HAP-1 (cell line): ENCODE measurements at regions not wholly inside any gene's neighbourhood (a gene's known extent, or its start where the extent isn't known, plus 50 kb on each side); places are given as distances from the start of the nearest gene placed in this dataset.
"Not testable (repeated sequence)": the region's sequence is repeated elsewhere in the genome, so short reads cannot be mapped to it uniquely, and the experiment has no call there.

ENCODE experiments used
- DNase-seq, 2 experiments: peaks; one replicate each; pipeline ENCODE4 v3.0.0-alpha.2; 2016 to 2020; ENCODE audit warnings: low spot score in 2 of 2
- H3K27me3 ChIP-seq: fragments of 250-450 bp; sonication (Bioruptor Pico); 2 replicates; pipeline ENCODE4 v1.5.1; 2020; ENCODE audit warnings: low read depth, mild to moderate bottlenecking, moderate library complexity
- H3K36me3 ChIP-seq: fragments of 250-450 bp; sonication (Bioruptor Pico); replicated peaks from 2 replicates; pipeline ENCODE4 v1.5.1; 2020; ENCODE audit warnings: mild to moderate bottlenecking
- H3K4me1 ChIP-seq: fragments of 250-450 bp; sonication (Bioruptor Pico); 2 replicates; pipeline ENCODE4 v1.5.1; 2020; ENCODE audit warnings: mild to moderate bottlenecking
- H3K4me3 ChIP-seq: fragments of 250-450 bp; sonication (Bioruptor Pico); 2 replicates; pipeline ENCODE4 v1.5.1; 2020; ENCODE audit warnings: mild to moderate bottlenecking, moderate library complexity
- H3K9me3 ChIP-seq: fragments of 250-450 bp; sonication (Bioruptor Pico); 2 replicates; pipeline ENCODE4 v1.5.1; 2020; ENCODE audit warnings: mild to moderate bottlenecking, moderate library complexity
- in situ Hi-C: fragments of 300-500 bp; cut with MboI; formaldehyde crosslinking; loops from 3 replicates; pipeline ENCODE4 v1.14.3; 2020; ENCODE audit warnings: low sequenced_read_pairs, inconsistent platforms, mixed read lengths

DNA sequence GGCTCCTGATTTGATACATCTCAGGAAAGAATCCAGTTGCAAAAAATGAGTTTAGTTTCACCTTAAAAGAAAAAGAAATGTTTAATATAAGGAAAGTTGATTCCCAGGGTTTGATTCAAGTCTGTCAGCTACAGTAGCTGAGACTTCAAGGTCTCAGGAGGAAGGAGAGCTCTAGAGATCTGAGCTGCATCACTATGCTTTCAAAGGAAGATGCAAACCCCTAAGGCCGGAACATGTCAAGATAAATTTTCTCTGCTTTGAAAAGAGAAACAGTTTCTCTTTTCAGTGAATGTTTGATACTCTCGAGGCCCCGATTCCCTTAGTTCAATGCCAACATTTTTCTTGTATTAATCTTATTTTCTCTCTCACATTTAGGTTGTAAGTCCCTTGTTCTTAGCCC, 128.6 kb downstream of the RGPD3 start:
- Histone ChIP-seq H3K4me3 (no peak overlapping the region), H3K36me3 (no peaks in the 10 kb centered on the region), H3K9me3 (no peaks in the 10 kb centered on the region), H3K27me3 (no peaks in the 10 kb centered on the region), H3K4me1 (no peaks in the 10 kb centered on the region)
- DNase-seq = no peak
- in situ Hi-C loops = loop anchor here (25.0 kb wide), 1 partner anchor 227 kb away; no protein-coding TSS in a partner anchor

DNA sequence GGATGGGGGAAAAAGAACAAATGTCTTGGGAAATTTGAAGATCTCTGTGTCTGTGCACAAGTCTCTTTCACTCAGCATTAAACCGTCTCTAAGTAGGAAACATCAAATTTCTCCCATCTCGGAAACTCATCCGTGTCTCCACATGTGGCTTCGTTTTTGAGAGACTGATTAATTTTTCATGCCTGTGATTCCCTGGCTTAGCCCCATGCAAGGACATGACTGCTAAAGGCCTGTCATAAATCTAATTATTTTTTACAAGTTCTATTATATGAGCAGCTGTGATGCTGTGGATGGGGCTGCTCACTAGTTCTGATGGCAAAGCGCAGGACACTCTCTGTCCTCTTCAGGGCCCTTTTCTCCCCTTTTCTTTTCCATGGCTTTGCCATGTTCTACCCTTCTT, 129.1 kb downstream of the RGPD3 start:
- H3K4me3 ChIP-seq = no peak overlapping the region
- H3K27me3 ChIP-seq = no peaks in the 10 kb centered on the region
- H3K9me3 ChIP-seq = no peaks in the 10 kb centered on the region
- DNase-seq = no peak
- in situ Hi-C loops = loop anchor here (25.0 kb wide), 1 partner anchor 227 kb away; no protein-coding TSS in a partner anchor
- no peaks in the 10 kb centered on the region for H3K36me3 ChIP-seq
- H3K4me1 ChIP-seq = no peaks in the 10 kb centered on the region

DNA sequence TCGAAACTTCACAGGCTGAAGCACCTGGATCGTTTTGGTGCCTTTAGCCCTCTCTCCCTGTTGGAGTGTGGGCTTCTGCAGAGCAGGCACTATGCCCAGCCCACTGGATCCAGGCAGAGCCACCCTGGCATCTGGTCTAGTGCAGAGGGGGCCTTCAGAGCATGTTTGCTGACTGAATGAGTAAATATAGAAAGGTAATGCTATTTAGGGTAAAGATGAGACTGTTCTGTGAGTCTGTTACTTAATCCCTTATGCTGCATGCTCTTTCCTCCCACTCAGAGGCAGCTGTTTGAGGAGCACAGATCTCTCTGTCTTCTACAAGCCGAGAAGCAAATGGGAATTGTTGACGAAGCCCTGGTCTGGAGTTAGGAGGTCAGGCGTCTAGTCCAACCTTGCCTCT, 130.2 kb downstream of the RGPD3 start:
- H3K4me3 ChIP-seq = no peak overlapping the region
- no peak for DNase-seq
- in situ Hi-C loops = loop anchor here (25.0 kb wide), 1 partner anchor 226 kb away; no protein-coding TSS in a partner anchor
- no peaks in the 10 kb centered on the region for H3K4me1 ChIP-seq
- no peaks in the 10 kb centered on the region for H3K9me3 ChIP-seq
- H3K27me3 ChIP-seq = no peaks in the 10 kb centered on the region
- H3K36me3 ChIP-seq = no peaks in the 10 kb centered on the region

DNA sequence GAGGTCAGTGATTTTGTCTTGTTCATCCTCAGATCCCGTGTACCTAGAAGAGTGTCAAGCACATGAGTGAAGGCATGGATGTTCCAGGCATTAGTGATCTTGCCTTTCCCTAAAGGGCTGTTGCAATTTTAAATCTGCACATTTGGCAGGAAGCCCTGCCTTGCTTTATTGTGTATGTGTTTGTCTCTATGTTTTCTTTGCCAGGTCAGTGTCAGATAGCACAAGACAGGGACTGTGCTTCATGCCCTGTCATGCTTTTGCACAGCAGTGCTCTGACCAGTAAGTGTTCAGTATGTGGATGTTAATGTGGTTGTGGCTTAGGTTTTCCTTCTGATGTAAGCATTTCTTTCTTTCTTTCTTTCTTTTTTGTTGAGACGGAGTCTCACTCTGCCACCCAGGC, 131.5 kb downstream of the RGPD3 start:
- in situ Hi-C loops = loop anchor here (25.0 kb wide), 1 partner anchor 224 kb away; no protein-coding TSS in a partner anchor
- no peaks in the 10 kb centered on the region for H3K36me3 ChIP-seq
- DNase-seq = no peak
- H3K27me3 ChIP-seq = no peaks in the 10 kb centered on the region
- no peak overlapping the region for H3K4me3 ChIP-seq
- no peaks in the 10 kb centered on the region for H3K4me1 ChIP-seq
- no peaks in the 10 kb centered on the region for H3K9me3 ChIP-seq

DNA sequence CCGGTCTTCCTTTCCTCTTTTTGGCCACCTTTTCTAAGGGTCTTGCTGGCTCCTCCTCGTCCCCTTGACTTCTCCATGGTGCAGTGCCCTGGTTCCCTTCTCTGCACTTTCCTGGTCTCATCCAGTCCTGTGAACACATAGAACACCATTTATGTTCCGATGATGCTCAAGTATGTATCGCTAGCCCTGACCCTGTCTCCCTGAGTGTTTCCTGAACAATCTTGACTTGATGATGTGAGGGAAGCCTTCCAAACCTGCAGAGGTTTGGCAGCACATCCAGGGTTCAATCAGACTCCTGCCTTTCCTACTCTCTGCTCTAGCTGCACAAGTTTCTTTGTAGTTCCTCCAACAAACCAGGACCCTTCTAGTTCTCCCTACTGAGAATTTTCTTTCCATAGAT, 132.1 kb downstream of the RGPD3 start:
- Histone ChIP-seq H3K27me3 (no peaks in the 10 kb centered on the region), H3K9me3 (no peaks in the 10 kb centered on the region), H3K36me3 (no peaks in the 10 kb centered on the region), H3K4me1 (no peaks in the 10 kb centered on the region), H3K4me3 (no peak overlapping the region)
- in situ Hi-C loops = loop anchor here (25.0 kb wide), 1 partner anchor 224 kb away; no protein-coding TSS in a partner anchor
- no peak for DNase-seq

DNA sequence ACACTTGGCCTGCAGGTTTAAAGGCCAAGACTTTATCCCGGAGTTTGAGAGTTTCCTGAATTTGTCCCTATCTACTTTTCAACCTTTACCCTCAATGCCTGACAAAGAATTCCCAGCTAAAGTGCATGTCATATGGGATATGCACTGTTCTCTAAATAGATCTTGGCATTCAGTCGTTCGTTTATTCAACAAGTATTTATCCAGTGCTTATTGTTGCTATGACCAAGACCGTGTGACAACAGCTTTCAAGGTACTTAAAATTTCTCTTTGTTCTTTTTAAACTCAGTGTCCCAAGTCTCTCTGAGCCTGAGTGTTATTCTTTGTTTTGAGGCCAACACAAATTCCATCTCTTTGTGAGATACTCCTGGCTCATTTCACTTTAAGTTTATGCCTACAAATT, 133.4 kb downstream of the RGPD3 start:
- Histone ChIP-seq H3K9me3 (no peaks in the 10 kb centered on the region), H3K36me3 (no peaks in the 10 kb centered on the region), H3K4me3 (no peak overlapping the region), H3K4me1 (no peaks in the 10 kb centered on the region), H3K27me3 (no peaks in the 10 kb centered on the region)
- in situ Hi-C loops = loop anchor here (25.0 kb wide), 1 partner anchor 223 kb away; no protein-coding TSS in a partner anchor
- DNase-seq = no peak

DNA sequence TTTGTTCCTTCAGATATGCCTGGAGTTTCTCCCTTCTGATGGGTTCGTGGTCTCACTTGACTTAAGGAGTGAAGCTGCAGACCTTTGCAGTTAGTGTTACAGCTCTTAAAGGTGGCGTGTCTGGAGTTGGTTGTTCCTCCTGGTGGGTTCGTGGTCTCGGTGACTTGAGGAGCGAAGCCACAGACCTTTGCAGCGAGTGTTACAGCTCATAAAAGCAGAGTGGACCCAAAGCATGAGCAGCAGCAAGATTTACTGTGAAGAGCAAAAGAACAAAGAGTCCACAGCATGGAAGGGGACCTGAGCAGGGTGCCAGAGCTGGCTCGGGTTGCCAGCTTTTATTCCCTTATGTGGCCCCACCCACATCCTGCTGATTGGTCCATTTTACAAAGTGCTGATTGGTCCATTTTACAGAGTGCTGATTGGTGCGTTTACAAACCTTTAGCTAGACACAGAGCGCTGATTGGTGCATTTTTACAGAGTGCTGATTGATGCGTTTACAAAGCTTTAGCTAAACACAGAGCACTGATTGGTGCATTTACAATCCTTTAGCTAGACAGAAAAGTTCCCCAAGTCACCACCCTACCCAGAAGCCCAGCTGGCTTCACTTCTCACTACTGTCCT, 134.8 kb downstream of the RGPD3 start:
- not testable (repeated sequence) for H3K36me3 ChIP-seq, H3K9me3 ChIP-seq, DNase-seq, H3K27me3 ChIP-seq, H3K4me1 ChIP-seq, H3K4me3 ChIP-seq
- in situ Hi-C loops = loop anchor here (25.0 kb wide), 1 partner anchor 221 kb away; no protein-coding TSS in a partner anchor

DNA sequence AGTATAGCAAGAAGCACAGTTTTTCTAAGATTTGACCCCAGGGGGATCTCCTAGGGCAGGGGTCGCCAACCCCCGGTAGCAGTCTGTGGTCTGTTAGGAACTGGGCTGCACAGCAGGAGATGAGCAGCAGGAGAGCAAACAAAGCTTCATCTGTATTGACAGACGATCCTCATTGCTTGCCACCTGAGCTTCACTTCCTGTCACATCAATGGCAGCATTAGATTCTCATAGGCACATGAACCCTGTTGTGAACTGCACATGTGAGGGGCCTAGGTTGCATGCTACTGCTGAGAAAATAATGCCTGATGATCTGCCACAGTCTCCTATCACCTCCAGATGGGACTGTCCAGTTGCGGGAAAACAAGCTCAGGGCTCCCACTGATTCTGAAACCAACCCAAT, 136.2 kb downstream of the RGPD3 start:
- no peaks in the 10 kb centered on the region for H3K27me3 ChIP-seq
- no peaks in the 10 kb centered on the region for H3K36me3 ChIP-seq
- no peak for DNase-seq
- H3K9me3 ChIP-seq = no peaks in the 10 kb centered on the region
- H3K4me3 ChIP-seq = no peak overlapping the region
- H3K4me1 ChIP-seq = no peaks in the 10 kb centered on the region
- in situ Hi-C loops = loop anchor here (25.0 kb wide), 1 partner anchor 220 kb away; no protein-coding TSS in a partner anchor

DNA sequence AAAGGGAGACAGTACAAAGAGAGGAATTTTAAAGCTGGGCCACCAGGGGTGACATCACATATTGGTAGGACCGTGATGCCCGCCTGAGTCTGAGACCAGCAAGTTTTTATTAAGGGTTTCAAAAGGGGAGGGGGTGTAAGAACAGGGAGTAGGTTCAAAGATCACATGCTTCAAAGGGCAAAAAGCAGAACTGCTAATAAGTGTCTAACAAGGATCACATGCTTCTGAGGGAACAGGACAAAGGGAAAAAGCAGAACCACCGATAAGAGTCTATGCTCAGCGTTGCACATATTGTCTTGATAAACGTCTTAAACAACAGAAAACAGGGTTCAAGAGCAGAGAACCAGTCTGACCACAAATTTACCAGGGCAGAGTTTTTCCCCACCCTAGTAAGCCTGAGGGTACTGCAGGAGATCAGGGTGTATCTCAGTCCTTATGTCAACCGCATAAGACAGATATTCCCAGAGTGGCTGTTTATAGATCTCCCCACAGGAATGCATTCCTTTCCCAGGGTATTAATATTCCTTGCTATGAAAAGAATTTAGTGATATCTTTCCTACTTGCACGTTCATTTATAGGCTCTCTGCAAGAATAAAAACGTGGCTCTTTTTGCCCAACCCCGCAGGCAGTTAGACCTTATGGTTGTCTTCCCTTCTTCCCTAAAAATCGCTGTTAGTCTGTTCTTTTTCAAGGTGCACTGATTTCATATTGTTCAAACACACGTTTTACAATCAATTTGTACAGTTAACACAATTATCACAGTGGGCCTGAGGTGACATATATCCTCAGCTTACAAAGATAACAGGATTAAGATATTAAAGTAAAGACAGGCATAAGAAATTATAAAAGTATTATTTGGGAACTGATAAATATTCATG, 136.5 kb upstream of the UXS1 start:
- not testable (repeated sequence) for H3K27me3 ChIP-seq, H3K36me3 ChIP-seq, H3K4me1 ChIP-seq, DNase-seq, H3K9me3 ChIP-seq, H3K4me3 ChIP-seq
- in situ Hi-C loops = loop anchor here (25.0 kb wide), 1 partner anchor 218 kb away; no protein-coding TSS in a partner anchor

DNA sequence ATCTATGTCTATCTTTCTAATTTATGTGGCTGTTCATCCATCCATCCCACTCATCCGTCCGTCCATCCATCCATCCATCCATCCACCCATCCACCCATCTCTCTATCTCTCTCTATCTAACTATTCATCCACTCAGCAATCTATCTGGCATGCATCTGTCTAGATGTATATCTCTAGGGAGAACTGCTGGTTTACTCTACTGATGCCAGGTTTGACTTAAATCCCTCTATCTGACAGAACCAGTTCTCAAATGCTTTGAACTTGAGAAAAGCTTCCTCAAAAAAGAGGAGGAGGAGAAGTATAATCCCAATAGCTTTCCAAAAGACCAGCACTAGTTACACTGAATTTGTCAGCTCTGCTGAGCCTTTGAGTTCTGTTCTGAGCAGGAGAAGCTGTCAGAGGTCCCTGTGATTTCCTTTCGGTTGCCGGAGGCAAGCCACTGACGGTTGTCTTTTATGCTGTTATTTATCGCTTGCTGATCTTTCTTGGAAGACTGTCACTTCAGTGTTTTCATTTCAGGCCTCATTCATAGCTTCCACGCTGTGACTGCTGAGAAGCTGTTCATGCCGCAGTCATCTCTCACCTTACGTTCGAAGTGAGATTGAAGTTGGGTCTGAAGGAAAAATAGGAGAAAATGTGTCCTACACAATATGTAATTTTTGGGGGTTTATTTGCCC, 129.4 kb upstream of the UXS1 start:
- in situ Hi-C loops = no loop called here

DNA sequence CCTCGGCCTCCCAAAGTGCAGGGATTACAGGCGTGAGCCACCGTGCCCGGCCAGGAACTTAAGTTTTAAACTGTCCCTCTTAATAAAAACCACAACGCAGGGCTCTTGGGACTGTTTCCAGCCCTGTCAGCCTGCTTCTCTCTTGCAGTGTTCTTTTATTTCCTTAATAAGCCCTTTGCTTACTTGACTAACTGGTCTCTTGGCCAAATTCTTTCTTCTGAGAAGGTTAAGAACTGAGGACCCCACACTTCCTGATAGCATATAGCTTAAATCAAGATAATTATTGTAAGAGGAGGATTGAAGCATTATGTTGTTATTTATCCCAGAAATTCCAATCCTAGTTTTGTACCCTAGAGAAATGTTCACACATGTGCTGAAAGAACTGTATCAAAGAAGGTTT, 128.2 kb upstream of the UXS1 start:
- H3K9me3 ChIP-seq = no peaks in the 10 kb centered on the region
- no peaks in the 10 kb centered on the region for H3K4me1 ChIP-seq
- no peak overlapping the region for H3K4me3 ChIP-seq
- no peak for DNase-seq
- no peaks in the 10 kb centered on the region for H3K36me3 ChIP-seq
- in situ Hi-C loops = no loop called here
- no peaks in the 10 kb centered on the region for H3K27me3 ChIP-seq

More for the DNA sequence above, 129.4 kb upstream of the UXS1 start:
- no peaks in the 10 kb centered on the region for H3K27me3 ChIP-seq
- no peaks in the 10 kb centered on the region for H3K4me1 ChIP-seq
- no peak for DNase-seq
- H3K4me3 ChIP-seq = no peak overlapping the region
- no peaks in the 10 kb centered on the region for H3K36me3 ChIP-seq
- H3K9me3 ChIP-seq = no peaks in the 10 kb centered on the region

DNA sequence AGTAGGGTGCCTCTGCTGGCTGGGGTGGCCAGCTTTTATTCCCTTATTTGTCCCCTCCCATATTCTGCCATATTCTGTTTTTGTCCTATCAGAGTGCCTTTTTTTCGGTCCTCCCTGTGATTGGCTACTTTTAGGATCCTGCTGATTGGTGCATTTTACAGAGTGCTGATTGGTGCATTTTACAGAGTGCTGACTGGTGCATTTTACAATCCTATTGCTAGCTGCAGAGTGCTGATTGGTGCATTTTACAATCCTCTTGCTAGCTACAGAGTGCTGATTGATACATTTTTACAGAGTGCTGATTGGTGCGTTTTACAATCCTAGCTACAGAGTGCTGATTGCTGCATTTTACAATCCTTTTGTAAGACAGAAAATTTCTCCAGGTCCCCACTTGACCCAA, 126.3 kb upstream of the UXS1 start:
- in situ Hi-C loops, DNase-seq: not testable (repeated sequence)

DNA sequence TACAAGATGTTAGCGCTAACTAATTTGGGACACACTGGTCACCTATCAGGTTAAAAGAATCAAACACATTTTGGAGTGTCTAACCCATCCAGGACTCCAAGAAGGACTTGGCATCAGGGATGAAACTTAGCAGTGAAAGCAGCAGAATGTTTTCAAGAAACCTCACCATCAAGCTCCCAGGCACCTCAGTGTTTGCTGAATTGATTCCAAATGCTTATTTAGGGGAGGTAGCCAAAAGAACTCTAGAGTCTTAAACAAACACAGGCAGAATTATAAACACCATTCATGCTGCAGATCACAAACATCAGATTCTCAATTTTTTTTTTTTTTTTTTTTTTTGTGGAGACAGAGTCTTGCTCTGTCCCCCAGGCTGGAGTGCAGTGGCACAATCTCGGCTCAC, 122.8 kb upstream of the UXS1 start:
- DNase-seq = no peak
- in situ Hi-C loops = no loop called here
- Histone ChIP-seq H3K4me3 (no peak overlapping the region), H3K27me3 (no peaks in the 10 kb centered on the region), H3K9me3 (no peaks in the 10 kb centered on the region), H3K4me1 (no peaks in the 10 kb centered on the region), H3K36me3 (no peaks in the 10 kb centered on the region)

More for the DNA sequence above, 126.3 kb upstream of the UXS1 start:
- not testable (repeated sequence) for H3K4me3 ChIP-seq, H3K36me3 ChIP-seq, H3K27me3 ChIP-seq, H3K4me1 ChIP-seq, H3K9me3 ChIP-seq

DNA sequence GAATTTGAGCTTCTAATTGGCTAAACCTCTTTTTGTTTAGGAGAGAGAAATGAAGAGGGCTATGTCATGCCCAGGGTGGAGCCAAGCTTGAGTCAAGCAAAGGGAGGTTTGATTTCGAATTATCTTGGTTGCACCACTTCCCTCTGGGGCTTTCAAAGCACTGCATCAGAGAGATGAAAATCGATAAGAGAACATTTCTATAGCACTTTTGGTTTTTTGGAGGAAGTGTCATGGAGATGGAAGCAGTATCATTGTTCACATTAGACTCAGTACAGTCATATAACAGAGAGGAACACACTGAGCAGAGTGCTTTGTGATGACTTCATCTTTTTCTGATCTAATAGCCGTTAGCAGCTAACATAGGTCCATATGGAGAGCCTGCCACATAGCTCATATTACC, 120.3 kb upstream of the UXS1 start:
- DNase-seq = no peak
- Histone ChIP-seq H3K4me1 (no peaks in the 10 kb centered on the region), H3K36me3 (no peaks in the 10 kb centered on the region), H3K27me3 (no peaks in the 10 kb centered on the region), H3K4me3 (no peak overlapping the region), H3K9me3 (no peaks in the 10 kb centered on the region)
- in situ Hi-C loops = no loop called here
